Stimulated activated CD4-positive, alpha-beta T cell treated with anti-CD3 and anti-CD28 coated beads, Interleukin-4, amount 100 ng/mL, for 4 hours (primary cell): ENCODE measurements at regions not wholly inside any gene's neighbourhood (a gene's known extent, or its start where the extent isn't known, plus 50 kb on each side); places are given as distances from the start of the nearest gene placed in this dataset.
A peak's percentile ranks its signal among the peaks of the same experiment; 100 is the strongest.
"Not testable (repeated sequence)": the region's sequence is repeated elsewhere in the genome, so short reads cannot be mapped to it uniquely, and the experiment has no call there.

Experiments
- DNase-seq, 2 experiments: peaks; one replicate each; pipeline ENCODE4 v3.0.0-alpha.2; 2020

DNA sequence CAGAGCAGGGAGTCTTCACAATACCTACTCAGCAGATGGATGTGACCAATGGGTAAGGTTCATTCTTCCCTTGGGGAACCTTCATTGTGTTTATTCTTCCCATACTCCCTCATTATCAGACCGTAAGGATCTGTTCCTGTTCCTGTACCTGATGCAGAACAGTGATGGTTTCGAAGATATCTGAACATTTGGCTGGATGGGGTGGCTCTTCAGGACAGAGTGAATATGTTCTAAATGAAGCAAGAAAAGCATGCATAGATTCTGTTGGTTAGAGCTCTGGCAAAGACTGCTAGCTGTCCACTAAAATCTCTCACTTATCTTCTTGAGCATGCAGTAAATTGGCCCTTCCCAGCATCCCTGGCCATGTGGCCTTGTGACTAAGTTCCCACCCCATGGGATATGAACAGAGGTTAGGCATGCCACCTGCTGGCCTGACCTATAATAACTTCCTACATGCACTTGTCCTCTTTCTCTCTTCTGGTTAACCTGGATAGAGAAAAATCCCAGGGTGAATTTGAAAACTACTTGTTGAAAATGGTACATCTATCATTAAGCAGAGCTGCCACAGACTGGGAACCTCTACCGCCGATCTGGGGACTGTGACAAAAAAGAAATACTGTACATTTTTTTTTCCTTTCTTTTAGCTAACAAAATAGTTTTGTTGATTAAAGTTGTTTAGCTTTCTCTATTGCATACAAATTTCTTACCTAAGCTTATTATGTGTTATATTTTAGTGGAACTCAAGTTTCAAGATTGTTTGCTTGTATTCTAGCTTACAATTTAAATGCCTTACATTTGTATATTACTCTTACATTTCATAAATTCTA lies 60.0 kb upstream of the BANK1 start:
- DNase-seq: peak; percentile 23

DNA sequence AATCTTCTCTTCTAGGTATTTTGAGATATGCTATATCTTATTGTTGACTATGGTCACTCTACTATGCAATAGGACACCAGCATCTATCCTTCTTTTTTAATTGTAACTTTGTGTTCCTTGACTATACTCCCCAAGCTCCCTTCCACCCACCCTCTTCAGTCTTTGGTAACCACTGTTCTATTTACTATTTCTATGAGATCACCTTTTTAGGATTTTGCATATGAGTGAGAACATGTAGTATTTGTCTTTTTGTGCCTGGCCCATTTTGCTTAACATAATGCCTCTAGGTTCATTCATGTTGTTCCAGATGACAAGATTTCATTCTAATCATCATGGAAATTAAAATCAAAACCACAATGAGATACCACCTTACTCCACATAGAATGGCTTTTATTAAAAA lies 63.3 kb upstream of the BANK1 start:
- DNase-seq: no peak

DNA sequence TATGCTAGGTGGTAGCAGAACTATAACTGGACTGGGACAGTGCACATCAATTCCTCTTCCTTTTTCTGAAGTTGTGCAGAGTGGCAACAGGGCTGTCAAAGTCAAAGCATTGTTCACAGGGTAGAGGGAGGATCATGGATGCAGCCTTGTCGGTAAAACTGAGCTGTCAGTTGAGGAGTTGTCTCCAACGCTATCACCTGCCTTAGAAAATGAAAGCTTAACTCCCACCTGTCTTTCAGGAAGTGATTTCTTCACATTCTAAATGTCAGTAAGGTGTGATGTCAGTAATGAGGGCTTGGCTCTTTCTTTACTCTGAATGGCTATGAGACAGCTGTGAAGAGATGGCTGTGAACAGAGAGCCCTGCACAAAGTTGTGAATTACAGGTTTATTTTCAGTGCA lies 66.4 kb upstream of the BANK1 start:
- no peak for DNase-seq

DNA sequence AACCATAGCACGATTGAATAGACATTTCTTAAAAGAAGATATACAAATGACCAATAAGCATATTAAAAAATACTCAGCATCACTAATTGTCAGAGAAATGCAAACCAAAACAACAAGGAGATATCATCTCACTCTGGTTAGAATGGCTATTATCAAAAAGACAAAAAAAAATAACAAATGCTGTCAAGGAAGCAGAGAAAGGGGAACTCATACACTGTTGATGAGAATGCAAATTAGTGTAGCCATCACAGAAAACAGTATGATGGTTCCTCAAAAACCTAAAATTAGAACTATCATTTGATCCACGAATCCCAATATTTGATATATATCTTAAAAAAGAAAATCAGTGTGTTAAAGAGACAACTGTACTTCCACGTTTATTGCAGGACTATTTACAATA lies 71.7 kb upstream of the BANK1 start:
- DNase-seq: no peak

DNA sequence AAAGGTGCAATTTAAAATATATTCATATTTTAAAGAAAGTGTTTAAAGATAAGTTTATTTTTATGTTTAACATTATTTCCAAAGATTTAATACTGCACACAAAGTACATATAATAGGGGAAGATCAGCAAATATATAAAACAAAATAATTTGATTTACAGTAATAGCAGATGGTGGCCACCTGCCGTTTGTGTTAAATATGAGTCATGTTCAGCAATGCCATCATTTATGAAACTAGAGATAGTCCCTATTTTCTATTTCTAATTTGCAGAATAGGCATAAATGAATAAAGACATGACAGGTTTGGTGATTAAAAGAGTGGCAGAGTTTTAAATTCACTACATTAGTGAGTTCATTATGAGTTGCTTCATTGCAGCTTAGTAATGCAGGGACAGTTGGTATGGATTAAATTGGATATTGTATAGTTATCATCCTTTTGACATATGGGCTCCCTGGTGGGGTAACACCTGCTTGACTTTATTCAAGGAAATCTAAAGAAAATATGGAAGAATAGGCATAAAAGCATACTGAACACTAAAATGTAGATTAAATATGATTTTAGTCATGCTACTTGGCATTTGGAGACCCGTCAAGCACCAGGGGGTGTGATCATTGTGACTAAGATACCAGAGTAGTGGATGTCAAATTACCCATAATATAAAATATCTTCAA lies 78.8 kb upstream of the BANK1 start:
- DNase-seq: no peak

GRCh38 chr4:101710806-101711205 lies 79.7 kb upstream of the BANK1 start:
- no peak for DNase-seq

DNA sequence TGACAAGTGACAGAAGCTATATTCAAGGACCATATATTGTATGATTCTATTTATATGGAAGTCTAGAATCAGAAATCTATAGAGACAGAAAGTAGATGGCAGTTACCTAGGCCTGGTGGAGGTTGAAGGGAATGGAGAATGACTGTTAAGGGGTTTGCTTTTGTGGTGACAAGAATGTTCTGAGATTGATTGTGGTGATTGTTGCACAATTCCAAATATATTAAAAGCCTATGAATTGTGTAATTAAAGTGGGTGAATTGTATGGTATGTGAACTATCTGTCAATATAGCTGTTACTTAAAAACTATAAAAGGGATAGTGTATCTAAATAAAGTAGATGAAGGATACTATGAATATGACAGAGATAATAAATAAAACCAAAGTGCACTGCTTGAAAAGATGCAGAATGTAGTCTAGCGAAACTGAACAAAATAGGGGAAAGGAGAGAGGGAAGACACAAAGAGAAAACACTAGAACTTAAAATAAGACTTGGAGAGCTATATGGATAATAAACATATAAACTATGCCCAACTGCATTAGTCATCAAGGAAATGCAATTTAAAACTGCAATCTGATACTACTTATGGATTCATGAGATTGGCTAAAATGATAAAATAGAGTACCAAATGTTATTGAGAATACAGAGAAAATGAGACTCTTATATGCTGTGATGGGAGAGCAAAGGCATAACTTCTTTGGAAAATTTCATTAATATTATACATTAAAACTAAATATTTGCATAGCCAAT lies 82.1 kb upstream of the BANK1 start:
- DNase-seq: no peak

DNA sequence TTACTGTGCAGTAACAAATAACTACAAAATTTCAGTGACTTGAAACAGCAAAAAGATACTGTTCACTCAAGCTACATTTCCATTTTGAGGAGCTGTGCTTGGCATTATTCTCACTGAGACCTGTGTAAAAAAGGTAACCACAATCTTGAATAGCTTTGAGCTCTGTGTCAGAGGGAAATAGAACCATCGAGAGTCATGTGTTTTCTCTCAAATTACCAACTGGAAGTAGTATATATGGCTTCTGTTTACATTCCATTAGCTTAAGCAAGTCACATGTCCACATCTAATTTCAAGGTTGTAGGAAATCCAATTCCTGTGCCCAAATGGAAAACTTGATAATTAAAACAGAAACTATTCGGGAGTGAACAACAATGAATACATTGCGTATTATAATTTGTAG lies 82.9 kb upstream of the BANK1 start:
- no peak for DNase-seq

DNA sequence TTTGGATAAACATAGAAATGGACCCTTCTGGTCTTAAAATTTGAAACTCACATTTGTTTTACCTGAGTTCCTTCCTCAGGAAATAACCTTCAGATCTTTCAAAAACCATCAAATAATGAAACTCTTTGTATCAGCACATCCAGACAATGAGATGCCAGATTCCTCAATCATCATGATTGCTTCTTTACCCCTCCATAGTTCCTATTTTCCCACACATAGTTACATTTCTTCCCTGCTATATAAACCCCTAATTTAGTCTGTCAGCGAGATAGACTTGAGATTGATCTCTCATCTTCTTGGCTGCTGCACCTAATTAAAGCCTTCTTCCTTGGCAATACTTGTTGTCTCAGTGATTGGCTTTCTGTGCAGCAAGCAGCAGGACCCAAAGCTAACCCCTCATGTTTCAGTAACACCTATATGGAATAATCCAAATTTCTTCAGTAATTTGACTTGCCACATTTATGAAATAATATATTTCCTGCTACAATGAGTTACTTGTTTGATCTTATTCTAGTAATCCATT lies 83.9 kb upstream of the BANK1 start:
- DNase-seq: no peak

- DNase-seq: no peak
These were observed 89.0 kb upstream of the BANK1 start for GRCh38 chr4:101701551-101701950.

DNA sequence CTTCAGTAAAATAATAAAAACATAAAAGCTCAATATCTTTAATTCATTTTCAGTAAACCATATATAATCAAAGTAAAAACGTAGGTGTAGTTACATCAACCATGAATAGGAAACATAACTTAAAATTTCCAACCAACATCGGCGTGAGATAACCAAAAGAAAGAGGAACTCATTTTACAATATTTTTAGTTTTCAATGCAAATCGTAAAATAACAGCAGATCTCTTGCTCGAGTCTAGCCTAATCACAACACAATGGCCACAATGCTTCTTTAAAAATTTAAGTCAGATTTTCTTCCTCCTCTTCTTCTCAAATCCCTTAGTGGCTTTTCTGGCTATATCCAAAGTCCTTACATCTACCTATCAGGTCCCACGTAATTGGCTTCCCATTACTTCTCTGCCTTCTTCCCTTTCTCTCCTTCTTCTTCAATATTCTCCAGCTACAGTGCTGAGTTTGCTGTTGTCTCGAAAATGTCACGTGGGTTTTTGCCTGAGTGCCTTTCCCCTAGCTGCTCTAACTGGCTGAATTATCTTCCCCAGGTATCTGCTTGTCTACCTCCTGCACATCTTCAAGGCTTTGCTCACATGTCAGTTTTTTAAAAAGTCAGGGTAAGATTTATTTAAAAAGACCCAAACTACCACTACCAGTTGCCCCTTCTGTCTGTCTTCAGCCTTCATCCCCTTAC lies 90.9 kb upstream of the BANK1 start:
- DNase-seq: no peak

DNA sequence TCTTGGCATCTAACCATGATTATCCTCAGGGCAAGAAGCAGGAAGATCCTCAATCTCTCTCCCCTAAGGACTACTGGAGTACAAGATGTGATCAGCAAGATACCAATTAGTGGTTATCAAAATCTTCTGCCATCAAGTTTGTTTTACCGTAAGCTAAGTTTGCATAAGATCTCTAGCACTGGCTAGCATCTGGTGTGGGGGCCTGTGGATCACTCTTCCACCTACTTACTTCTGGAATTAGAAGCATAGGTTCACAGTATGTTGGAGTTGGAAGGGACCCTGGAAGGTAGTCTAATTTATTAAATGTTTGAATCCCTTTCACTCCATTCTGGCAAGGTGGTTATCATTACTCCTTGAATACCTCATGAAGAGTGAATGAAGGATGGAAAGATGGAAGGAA lies 93.3 kb upstream of the BANK1 start:
- no peak for DNase-seq

DNA sequence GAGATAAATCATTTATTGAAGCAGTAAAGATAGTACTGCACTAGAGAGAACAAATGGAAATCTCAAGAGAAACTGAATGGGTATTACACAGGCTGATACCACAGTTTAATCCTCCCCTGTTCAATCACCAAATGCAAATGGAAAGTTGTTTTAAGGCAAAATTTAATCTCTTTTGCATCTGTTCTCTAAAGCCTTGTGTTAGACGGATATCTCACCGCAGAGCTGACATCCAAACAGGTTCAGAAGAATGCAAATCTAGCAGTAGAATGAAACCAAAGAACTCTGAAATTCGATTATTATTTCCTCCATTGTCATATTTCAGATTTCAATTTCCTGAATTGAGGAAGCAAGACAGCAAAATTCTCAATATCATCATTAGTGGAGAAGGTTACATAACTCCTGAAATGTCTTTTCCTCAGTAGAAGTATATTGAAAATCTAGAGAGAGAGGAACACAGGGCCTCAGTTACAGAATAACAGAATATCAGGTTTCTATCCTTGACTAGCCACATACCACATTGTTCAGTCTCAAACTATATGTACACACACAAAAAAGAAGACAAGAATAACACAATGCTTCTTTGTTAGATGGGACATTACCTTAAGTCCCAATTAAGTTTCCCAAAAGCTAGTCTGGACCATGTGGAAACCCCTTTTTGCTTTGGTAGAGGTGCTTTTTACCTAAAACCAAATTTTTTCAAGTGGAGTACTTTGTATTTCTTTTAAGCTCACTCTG lies 94.1 kb upstream of the BANK1 start:
- DNase-seq: no peak

GRCh38 chr4:101695176-101695575 lies 95.4 kb upstream of the BANK1 start:
- DNase-seq: no peak

- DNase-seq: not testable (repeated sequence)
These were observed 96.1 kb upstream of the BANK1 start for GRCh38 chr4:101694403-101694802.

- no peak for DNase-seq
These were observed 96.6 kb upstream of the BANK1 start for GRCh38 chr4:101693842-101694398.

DNA sequence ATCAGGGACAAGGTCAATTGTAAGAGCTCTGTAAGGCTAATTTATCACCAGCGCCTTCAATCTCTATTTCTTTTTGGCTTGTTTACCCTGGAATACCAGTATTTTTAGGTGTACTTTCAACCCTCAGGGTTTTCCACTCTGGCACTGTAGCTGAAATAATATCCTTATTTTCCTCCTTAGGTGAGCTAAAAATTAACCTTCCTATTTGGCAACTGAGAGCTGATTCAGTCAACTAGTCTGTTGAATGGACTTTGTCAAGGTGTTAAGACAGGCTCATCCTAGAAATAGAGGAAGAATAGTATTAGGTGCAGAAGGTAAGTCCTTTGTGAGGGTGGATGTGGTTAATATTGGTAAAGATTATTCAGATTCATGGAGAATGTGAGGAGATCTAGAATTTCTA lies 101.3 kb upstream of the BANK1 start:
- no peak for DNase-seq

GRCh38 chr4:101685126-101685525 lies 105.4 kb upstream of the BANK1 start:
- no peak for DNase-seq

- DNase-seq: no peak
These were observed 107.6 kb upstream of the BANK1 start for GRCh38 chr4:101682946-101683345.

- no peak for DNase-seq
These were observed 112.3 kb upstream of the BANK1 start for GRCh38 chr4:101678180-101678579.

GRCh38 chr4:101670897-101671296 lies 119.6 kb upstream of the BANK1 start:
- no peak for DNase-seq

DNA sequence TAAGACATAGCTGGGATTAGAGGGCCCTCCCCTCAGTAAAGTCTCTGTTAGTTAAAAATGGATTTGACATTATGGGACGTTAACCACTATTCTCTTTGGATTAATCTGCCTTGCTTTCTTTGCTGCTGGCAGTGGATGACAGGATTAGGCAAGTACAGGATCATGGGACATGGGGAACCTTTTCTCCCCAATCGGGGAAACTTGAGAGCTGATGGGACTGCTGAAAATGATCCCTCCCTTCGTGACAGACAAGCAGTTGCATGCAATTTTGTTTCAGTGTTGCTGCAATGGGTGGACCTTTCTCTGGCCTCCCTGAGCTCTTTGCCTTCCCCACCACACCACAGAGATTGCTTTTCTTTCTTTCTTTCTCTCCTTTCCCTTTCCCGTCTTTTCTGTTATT lies 120.2 kb upstream of the BANK1 start:
- DNase-seq: no peak
